Activated effector memory CD4-positive, alpha-beta T cell treated with anti-CD3 and anti-CD28 coated beads, Interleukin-2, amount 50 U/mL, for 16 hours (primary cell): ENCODE measurements at regions not wholly inside any gene's neighbourhood (a gene's known extent, or its start where the extent isn't known, plus 50 kb on each side); places are given as distances from the start of the nearest gene placed in this dataset.

Experiments used
- DNase-seq: peaks from one replicate; pipeline ENCODE4 v3.0.0-alpha.2; 2020

DNA sequence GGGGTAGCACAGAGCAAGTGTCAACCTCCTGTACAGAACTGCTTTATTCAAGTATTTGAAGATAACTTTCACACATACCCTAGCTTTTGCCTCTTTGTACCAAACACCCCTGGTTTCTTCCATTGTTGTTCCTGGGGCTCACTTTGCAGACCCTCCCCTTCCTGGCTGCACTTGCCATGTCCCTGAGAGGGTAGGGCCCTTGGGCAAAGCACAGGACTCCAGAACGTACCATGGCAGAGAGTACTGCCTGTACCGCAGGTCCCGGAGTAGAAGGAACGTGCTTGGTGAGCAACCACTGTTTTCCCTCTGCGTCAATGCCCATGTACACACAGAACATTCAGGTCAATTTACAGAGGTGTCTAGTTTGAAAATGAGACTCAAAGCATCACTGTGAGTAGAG lies 290.4 kb downstream of the EN1 start:
- no peak for DNase-seq

DNA sequence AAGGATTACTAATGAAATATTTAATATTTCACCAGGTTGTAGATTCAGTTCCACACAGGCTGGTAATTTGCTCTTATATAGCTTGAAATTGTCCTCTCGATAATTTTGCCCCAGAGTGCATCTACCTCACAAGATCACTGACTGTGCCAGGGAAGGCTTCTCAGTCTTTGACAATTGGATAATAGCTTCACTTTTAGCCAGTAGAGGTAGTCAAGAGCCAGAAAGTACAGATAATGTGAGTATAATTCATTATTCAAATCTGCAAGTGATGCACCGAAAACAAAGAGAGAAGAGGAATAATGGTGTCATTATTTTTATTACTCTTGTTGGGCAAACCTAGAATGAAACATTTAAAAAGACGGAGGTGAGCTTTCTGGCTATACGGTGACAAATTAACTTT lies 292.8 kb downstream of the EN1 start:
- no peak for DNase-seq

DNA sequence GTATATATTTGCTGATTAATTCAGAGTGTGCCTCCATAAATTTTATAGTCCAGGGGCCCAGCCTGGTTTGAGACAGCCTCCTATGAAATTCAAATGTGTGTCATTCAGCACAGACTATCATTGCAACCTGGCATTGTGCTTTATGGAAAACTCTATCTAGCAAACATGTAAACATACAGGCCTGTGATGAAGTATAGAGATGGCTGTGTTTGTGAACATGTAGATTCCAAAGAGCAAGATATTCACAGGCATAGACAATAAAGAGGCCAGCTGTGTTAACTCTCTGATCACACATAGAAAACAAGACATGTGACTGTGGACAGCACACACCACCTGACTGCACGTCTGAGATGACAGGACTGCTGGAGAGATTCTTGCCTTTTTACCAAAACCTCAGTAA lies 297.9 kb downstream of the EN1 start:
- DNase-seq, result no peak

DNA sequence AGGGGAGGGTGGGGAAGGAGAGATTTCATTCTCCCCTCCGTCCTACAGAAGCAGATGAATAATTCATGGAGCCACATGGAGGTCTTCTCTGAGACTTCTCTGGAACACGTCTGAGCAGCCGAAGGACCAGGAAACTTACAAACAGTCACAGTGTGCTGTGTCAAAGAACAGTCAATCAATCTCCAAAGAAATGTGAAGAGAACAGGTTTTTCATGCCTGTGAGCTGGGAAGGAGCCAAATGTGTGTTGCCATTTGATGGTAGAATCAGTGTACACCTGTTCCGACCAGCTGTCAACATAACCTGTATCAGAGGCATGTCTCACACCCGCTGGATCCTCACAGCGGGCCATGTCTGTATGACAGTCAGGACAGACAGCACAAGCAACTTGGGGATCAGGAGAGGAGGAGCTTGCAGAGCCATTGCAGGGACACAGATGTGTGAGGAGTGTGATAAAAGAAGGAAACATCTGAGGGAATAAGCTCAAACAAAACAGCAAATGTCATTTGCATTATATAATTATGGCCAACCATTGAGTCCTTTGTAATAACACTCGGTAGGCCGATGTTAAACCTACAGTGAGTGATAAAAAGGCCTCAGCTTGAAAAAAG lies 298.5 kb downstream of the EN1 start:
- DNase-seq, result no peak

DNA sequence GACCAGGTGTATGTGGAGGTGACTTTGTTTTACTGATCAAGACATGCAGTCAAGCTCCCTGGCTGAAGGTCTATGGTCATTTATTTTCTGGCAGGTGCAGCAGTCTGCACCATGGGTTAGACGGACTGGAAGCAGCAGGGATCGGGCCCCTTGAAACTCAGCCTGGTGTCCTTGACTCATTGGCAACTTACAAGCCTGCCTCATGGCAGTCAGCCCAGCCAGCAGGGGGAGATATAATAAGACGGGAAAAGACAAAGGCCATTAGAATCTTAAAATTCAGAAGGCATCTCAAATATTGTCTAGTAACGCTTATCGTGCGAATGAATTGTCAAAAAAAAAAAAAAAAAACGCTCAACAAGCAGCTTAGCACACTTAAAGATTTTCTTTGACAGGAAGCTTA lies 308.2 kb downstream of the EN1 start:
- DNase-seq, result no peak

DNA sequence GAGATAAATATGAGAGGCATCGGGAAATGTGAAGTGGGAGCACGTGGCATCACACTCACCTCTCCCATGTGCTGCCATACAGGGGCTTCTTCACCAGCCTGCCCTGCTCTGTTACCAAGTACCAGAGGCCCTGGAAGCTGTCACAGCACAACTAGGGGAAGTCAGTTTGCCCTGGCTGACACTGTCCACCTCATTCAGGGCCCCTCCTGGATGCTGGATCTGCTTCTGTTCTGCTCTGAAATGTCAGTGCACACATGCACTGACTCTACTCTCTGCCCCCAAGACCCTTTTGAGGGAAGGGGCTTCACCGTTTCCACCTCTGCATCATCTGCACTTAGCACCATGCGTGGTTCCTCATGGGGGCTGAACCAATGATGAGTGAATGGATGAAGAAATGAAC lies 311.1 kb downstream of the EN1 start:
- no peak for DNase-seq

DNA sequence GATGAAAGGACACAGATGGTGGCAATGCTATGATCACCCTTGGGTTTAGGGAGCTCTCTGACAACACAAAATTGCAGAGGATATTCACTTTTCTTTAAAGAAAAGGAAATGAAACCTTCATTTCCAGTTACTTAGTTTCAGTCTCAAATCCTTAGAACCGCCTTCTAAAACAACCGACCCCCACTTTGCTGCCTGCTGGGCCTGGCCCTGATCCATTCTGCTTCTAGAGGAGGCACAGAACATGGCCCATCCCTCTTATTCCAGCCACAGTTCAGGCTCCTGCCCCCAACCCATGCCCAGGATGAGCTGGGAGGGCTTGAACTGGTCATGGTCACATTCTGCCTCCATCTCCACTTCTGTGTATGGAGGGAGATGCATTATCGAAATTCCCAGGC lies 311.6 kb downstream of the EN1 start:
- DNase-seq, result no peak

DNA sequence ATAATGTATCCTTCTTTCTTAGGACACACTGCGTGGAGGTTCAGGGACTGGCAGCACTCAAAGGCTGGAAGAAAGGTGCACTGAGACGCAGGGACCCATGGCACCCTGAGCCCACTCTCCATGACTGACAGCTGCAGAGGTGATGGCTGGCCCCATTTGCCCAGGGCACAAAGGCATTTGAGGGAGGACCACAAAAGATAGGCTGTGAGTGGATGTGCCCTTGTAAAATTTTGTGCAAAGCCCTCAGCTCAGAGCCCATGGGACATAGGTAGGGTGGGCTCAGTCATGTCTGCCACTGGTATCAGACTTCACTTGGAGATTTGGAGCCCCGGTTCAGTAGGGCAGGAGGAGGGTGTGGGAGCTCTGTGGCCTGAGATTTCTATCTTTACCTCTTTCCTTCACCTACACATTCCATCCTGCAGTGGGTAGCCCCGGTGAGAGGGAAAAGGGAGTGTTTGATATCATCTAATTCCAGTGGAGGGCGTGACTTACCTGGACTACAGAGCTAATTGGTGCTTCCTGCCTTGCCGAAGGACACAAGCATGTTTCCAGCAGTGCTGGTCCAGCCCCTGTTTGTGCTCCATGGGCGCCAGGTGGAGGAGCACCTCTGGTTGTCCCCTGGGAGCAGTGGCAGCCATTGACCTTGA lies 312.2 kb downstream of the EN1 start:
- no peak for DNase-seq

DNA sequence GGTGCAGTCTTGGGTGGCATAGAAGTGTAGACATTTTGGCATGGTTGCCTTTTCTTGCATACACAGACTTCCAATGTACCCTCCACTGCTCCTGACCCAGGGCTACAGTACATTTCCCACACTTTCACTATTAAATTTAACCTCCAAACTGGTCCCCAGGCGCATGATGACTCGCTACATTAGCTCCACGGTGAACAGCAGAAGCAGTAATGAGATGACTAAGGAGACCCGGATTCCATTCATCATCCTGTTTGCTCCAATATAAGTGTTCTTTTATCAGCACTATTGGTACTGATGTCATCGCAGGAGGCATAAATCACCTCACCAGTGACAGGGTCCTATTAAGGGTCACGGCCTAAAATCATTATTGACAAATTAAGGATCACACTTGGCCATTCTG lies 316.5 kb downstream of the EN1 start:
- no peak for DNase-seq

DNA sequence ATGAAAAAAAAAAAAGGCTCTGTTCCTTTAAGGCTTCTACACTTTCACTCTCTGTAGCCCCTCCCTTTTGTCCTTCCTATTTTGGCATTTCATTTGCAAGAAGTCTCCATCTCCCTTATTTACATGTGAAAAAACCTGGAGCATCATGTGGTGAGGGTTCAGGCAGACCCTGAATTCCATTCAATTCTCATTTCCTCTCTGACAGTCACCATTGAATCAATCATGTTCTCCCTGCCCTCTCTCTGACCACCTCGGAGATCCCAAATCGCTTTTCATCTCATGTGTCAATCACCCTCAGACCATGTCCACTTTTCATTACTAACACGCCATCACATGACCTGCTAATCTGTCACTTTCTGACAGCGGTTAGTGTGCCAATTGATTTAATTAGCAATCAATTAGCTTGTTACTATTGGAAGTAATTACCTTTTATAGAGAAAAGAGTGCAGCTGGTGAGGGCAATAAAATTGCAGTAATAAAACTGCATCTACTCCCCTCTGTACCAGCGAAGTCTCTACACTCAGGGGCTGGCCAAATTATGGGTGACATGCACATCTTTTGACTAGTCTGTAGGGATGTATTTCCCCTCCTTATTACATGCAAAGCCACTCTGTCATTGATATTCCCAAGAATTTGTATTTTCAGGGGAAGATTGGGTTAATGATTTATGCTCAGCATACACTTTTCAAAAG lies 317.4 kb downstream of the EN1 start:
- DNase-seq, result no peak

DNA sequence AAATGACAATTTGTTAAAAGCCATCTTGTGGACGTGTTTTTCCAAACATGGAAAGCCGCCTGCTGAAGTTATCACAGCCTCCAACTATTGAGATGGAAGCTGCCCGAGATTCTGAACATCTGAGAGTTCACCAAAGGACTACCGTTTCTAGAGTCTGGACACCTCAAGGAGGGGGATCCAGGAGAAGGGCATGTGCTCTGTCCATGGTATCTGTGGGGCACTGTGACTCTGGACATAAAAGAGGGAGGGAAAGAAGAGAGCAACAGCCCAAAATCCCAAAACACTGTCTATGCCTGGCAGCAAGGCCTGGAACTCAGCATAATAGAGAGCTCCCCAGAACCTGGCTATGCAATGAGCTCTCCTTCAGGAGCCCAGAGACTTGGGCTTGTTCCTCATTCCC lies 319.9 kb downstream of the EN1 start:
- DNase-seq, result no peak

DNA sequence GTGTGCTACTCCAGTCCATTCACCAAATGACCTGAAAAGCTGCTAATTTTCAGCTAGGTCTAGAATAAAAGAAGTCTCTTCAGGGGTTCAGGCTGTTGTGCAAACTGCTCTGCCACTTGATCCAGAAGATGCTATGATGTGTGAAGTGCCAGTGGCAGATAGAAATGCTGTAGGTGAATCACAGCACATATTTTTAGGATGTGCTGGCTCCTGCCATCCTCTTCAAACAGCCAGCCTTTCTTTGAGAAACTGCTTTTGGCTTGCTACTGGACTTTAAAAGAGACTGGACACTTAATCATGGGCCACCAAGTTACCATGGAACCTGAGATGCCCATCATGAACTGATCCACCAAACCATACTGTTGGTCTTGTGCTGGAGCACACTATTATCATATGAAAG lies 322.1 kb downstream of the EN1 start:
- no peak for DNase-seq

DNA sequence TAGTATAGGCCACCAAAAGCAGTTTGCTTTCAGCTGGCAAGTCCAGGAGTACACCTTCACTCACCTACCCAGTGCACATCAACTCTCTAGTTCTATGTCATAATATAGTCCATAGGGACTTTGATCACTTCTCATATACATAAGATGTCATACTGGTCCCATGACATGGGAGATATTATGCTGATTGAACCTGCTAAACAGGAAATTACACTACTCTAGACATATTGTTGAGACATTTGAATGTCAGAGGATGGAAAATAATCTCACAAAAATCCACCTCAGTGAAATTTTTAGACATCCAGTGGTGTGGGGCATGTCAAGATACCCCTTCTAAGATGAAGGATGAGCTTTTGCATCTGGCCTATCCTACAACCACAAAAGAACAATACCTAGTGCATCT lies 322.5 kb downstream of the EN1 start:
- no peak for DNase-seq

DNA sequence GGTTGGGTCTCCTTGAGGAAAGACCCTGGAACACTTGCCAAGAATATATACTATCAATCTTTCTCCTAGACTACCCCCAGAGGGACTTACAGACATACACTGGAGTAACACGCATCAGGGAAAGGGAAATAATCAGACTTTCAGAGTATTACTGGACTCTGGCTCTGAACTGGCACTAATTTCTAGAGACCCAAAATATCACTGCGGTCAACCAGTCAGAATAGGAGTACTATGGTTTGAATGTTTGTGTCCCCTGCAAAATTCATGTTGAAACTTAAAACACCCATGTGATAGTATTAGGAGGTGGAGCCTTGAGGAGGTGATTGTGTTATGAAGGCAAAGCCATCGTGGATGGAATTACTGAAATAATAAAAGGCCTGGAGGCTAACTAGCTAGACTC lies 323.7 kb downstream of the EN1 start:
- DNase-seq, result no peak

DNA sequence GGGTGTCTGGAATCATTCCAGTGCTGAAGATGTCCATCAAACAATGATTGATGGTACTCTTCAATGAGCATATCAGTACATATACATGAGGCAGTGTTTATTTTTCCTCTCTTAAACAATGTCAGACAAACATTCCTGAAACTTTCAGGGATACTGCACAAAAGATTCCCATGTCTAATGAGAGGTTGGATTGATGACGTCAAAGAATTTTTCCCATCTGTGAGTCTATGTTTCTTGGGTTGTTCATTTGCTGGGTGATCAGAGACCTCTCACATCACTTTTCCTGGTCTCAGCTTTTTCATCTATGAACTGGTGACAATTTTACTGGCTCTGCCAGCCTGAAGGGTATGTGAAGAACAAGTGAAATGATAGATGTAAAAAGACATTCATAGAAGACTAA lies 325.5 kb downstream of the EN1 start:
- DNase-seq, result no peak

DNA sequence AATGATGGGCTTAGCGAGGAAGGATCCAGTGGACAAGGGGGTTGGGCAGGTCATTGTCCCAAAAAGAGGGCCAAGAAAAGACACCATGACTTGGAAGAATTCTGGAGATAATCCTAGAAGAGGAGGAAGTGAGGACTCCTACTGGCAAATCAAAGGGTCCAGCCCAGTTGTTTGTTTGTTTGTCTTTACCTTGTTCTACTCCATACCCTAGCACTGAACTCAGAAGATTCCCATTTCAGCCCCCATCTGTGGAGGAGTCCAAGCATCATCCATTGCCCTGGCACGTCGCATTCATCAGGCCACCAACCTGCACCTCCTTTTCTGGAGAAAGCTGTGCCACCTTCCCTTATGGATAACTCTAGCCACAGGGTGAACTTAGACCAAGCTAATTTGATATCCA lies 326.2 kb downstream of the EN1 start:
- no peak for DNase-seq

DNA sequence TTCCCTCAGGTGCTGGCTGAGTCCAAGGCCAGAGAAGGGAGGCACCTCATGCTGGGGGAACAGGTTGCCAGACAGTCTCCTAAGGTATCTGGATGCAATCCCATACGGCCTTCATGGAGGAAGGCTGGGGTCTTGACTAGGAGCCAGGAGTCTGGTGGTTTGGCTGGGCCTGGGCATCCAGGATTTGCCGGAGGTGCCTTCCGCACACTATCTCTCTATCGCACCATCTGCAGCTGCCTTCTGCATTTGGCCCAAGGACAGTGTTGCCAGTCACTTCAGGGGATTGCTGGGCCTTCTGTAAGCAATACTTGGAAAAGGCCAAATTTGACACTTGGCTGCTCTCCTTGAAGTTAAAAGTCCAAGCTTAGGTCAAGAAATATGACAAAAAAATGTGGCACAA lies 327.2 kb downstream of the EN1 start:
- no peak for DNase-seq

DNA sequence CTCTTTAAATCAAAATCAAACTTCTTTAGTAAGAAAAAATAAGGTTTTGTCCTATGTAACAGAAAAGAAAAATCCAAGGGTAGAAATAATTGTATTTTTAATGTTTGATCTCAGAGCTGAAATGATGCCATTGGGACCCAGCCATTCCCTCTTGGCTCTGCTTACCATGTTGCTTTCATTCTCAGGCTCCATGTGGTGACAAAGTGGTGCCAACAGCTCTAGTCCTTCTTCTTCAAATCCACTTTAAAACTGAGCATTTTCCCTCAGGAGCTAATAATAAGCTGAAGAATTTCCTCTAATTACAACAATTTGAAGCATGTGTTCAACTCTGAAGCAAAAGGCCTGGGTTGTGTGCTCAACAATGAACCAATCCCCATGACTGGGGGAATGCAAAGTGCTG lies 327.9 kb downstream of the EN1 start:
- DNase-seq, result no peak

DNA sequence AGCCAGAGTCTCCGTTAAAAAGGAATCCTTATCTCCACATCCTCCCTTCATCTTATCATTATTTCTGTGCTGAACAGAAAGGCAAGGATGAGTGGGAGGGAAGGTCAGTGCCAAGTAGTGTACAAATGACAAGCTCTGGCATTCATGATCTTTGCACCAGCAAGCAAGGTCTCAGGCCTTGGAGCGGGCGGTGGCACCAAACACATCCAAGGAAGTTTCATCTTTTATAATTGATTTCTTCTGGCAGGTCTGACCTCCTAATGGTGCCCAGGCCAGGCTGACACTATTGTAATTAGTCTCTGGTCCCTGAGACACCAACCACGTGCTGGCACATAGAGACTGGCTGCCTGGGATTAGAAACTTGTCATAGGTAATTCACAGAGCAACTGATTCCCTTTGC lies 336.6 kb downstream of the EN1 start:
- DNase-seq, result no peak

DNA sequence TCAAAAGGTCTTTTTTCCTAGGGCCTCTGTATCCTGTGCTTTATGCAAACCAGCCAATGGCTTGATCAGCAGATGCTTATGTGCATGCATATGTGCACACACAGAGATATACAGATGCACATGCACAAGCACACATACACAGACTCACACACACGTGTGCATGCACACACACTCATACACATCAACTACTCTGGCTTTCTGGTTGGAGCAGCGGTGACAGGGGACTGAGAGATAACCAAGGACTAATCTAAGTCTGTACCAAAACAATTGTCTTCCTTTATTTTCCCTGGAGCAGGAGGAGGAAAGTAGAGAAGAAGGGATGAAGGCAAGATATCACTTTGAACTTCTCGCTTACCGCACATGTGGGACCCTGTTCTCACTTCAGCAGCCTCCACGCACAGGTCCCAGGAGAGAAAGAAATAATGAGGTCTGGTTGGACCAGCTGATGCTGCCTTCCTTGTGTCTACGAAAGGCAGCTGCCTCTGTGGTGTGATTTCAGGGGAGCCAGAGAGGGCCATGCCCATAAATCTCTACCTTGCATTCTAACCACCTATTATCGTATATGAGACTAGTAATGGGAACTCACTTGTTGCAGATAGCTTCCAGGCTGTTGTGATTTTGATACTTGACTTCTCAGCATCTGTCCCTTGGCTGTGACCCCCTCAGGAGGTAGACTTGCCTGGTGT lies 338.0 kb downstream of the EN1 start:
- no peak for DNase-seq

DNA sequence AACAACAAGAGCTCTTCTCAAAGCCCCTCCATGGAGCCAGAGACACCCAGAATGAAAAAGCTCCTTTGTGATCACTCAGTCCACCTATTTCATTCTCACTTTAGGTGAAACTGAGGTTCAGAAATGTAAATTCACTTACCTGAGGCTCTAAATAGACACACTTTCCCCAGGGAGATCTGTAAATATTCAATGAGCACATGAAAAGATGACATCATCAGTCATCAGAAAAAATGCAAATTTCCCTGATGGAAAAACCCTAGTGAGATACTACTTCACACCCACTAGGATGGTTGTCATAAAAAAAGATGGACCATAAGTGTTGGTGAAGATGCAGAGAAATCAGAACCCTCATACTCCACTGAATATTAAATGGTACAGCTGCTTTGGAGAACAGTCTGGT lies 339.2 kb downstream of the EN1 start:
- no peak for DNase-seq

DNA sequence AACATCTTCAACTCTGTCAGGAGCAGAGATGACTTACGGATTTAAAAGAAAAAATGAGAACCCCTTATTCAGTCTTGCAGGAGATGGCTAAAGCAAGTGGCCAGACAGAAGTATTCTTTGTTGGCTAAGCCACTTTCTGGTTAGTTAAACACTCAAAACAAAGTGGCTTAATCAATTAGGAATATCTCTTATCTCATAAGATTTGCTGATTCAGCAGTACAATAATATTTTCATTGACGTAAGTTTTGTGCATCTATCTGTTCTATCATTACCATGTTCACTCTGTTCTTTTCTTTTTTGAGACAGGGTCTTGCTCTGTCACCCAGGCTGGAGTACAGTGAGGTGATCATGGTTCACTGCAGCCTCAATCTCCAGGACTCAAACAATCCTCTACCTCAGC lies 342.0 kb downstream of the EN1 start:
- no peak for DNase-seq

DNA sequence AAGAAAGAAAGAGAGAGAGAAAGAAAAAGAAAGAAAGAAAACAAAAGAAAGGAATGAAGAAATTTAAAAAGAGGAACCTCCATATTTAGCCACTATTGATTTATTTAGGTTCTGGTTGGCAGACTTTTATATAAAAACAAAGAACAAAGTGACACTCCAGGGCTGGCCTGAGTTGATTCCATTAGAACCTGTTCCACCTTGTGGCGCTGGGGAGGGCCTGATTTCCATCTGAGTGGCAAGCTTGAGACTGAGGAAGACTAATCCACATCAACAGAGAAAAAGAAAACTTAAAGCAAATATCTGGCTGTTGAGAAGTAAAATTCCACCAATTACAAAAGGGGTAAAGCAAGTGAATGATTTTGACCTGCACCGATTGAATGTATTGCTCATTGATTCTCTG lies 345.3 kb downstream of the EN1 start:
- no peak for DNase-seq

DNA sequence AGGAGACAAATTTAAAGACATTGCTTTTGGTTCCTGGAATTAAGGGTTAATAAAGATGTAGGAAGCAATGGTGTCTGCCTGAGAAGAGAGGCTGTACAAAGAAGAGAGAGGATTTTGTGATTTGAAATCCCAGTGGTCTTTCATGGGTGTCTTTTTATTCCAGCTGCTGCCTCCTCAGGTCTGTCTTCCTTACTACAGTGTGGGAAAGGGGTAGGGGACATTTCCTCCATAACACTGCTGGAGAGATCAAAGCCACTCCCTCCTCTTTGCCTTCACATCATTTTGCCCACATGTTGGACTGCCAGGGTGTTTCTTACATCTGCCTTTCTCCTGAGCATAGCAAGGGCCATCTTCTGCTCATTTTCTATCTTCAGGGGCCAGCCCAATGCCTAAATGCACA lies 348.5 kb downstream of the EN1 start:
- no peak for DNase-seq
